ENCODE measurements at regions not wholly inside any gene's neighbourhood (a gene's known extent, or its start where the extent isn't known, plus 50 kb on each side); places are given as distances from the start of the nearest gene placed in this dataset.

- Histone ChIP-seq H3K4me3 (ENCODE audit: insufficient read depth, low read length) (no peak overlapping the region), H3K27ac (ENCODE audit: low read depth, low read length) (no peak overlapping the region), H3K79me2 (ENCODE audit: insufficient read depth, low read length) (no peaks in the 10 kb centered on the region), H3K9me3 (ENCODE audit: low read depth, low read length) (no peaks in the 10 kb centered on the region), H4K20me1 (ENCODE audit: insufficient read depth, low read length) (no peaks in the 10 kb centered on the region), H3K36me3 (ENCODE audit: insufficient read depth, low read length) (no peaks in the 10 kb centered on the region), H2AFZ (ENCODE audit: low read length) (no peak overlapping the region), H3K4me2 (ENCODE audit: insufficient read depth, low read length) (no peak overlapping the region), H3K27me3 (ENCODE audit: insufficient read depth, low read length) (no peaks in the 10 kb centered on the region), H3K4me1 (ENCODE audit: insufficient read depth, low read length) (no peaks in the 10 kb centered on the region)
- TF ChIP-seq CTCF (IDR thresholded peaks at IDR 0.05; ENCODE audit: extremely low read depth, low read depth, low read length), result no peak
- no peak for DNase-seq (ENCODE audit: insufficient read length, low spot score, missing footprints)
These were observed 140.8 kb upstream of the RAB4A start for GRCh38 chr1:229130028-229130668.

GRCh38 chr1:229131243-229132105, 139.4 kb upstream of the RAB4A start:
- Histone ChIP-seq H4K20me1 (ENCODE audit: insufficient read depth, low read length) (no peaks in the 10 kb centered on the region), H3K79me2 (ENCODE audit: insufficient read depth, low read length) (no peaks in the 10 kb centered on the region), H3K4me3 (ENCODE audit: insufficient read depth, low read length) (no peak overlapping the region), H3K9me3 (ENCODE audit: low read depth, low read length) (no peaks in the 10 kb centered on the region), H3K4me1 (ENCODE audit: insufficient read depth, low read length) (no peaks in the 10 kb centered on the region), H3K4me2 (ENCODE audit: insufficient read depth, low read length) (no peak overlapping the region), H3K27ac (ENCODE audit: low read depth, low read length) (no peak overlapping the region), H2AFZ (ENCODE audit: low read length) (no peak overlapping the region), H3K27me3 (ENCODE audit: insufficient read depth, low read length) (no peaks in the 10 kb centered on the region), H3K36me3 (ENCODE audit: insufficient read depth, low read length) (no peaks in the 10 kb centered on the region)
- DNase-seq (ENCODE audit: insufficient read length, low spot score, missing footprints), result no peak
- TF ChIP-seq CTCF (IDR thresholded peaks at IDR 0.05; ENCODE audit: extremely low read depth, low read depth, low read length), result no peak

GRCh38 chr1:229132106-229132443, 138.8 kb upstream of the RAB4A start:
- no peak for TF ChIP-seq CTCF (IDR thresholded peaks at IDR 0.05; ENCODE audit: extremely low read depth, low read depth, low read length)
- no peak for DNase-seq (ENCODE audit: insufficient read length, low spot score, missing footprints)
- no peaks in the 10 kb centered on the region for H3K79me2 ChIP-seq (ENCODE audit: insufficient read depth, low read length)
- no peak overlapping the region for H2AFZ ChIP-seq (ENCODE audit: low read length)
- H3K9me3 ChIP-seq (ENCODE audit: low read depth, low read length), result no peaks in the 10 kb centered on the region
- no peaks in the 10 kb centered on the region for H3K36me3 ChIP-seq (ENCODE audit: insufficient read depth, low read length)
- H4K20me1 ChIP-seq (ENCODE audit: insufficient read depth, low read length), result no peaks in the 10 kb centered on the region
- H3K4me1 ChIP-seq (ENCODE audit: insufficient read depth, low read length), result no peaks in the 10 kb centered on the region
- H3K4me2 ChIP-seq (ENCODE audit: insufficient read depth, low read length), result no peak overlapping the region
- H3K27ac ChIP-seq (ENCODE audit: low read depth, low read length), result no peak overlapping the region
- H3K4me3 ChIP-seq (ENCODE audit: insufficient read depth, low read length), result no peak overlapping the region
- no peaks in the 10 kb centered on the region for H3K27me3 ChIP-seq (ENCODE audit: insufficient read depth, low read length)

- H3K4me3 ChIP-seq (ENCODE audit: insufficient read depth, low read length), result no peak overlapping the region
- H3K4me1 ChIP-seq (ENCODE audit: insufficient read depth, low read length), result no peaks in the 10 kb centered on the region
- no peaks in the 10 kb centered on the region for H3K27me3 ChIP-seq (ENCODE audit: insufficient read depth, low read length)
- H3K27ac ChIP-seq (ENCODE audit: low read depth, low read length), result no peak overlapping the region
- no peaks in the 10 kb centered on the region for H3K9me3 ChIP-seq (ENCODE audit: low read depth, low read length)
- H3K4me2 ChIP-seq (ENCODE audit: insufficient read depth, low read length), result no peak overlapping the region
- no peak overlapping the region for H2AFZ ChIP-seq (ENCODE audit: low read length)
- TF ChIP-seq CTCF (IDR thresholded peaks at IDR 0.05; ENCODE audit: extremely low read depth, low read depth, low read length), result no peak
- no peaks in the 10 kb centered on the region for H3K36me3 ChIP-seq (ENCODE audit: insufficient read depth, low read length)
- H4K20me1 ChIP-seq (ENCODE audit: insufficient read depth, low read length), result no peaks in the 10 kb centered on the region
- DNase-seq (ENCODE audit: insufficient read length, low spot score, missing footprints), result no peak
- H3K79me2 ChIP-seq (ENCODE audit: insufficient read depth, low read length), result no peaks in the 10 kb centered on the region
These were observed 138.2 kb upstream of the RAB4A start for GRCh38 chr1:229132706-229133105.
